HG03175 (cell line): ENCODE measurements at regions not wholly inside any gene's neighbourhood (a gene's known extent, or its start where the extent isn't known, plus 50 kb on each side); places are given as distances from the start of the nearest gene placed in this dataset.
"Not testable (repeated sequence)": the region's sequence is repeated elsewhere in the genome, so short reads cannot be mapped to it uniquely, and the experiment has no call there.

Experiments
- ATAC-seq: cut with Tn5 transposase; IDR thresholded peaks from one replicate; pipeline ENCODE4 v1.9.1; 2021; ENCODE audit warnings: mild to moderate bottlenecking, moderate library complexity; ENCODE audit not compliant: unreplicated experiment

- no peak for ATAC-seq
Measured at GRCh38 chr5:174997688-174998087, 273.3 kb downstream of the MSX2 start.

- no peak for ATAC-seq
Measured at GRCh38 chr5:174996941-174997340, 272.6 kb downstream of the MSX2 start.

- no peak for ATAC-seq
Measured at GRCh38 chr5:174995827-174996226, 271.4 kb downstream of the MSX2 start.

DNA sequence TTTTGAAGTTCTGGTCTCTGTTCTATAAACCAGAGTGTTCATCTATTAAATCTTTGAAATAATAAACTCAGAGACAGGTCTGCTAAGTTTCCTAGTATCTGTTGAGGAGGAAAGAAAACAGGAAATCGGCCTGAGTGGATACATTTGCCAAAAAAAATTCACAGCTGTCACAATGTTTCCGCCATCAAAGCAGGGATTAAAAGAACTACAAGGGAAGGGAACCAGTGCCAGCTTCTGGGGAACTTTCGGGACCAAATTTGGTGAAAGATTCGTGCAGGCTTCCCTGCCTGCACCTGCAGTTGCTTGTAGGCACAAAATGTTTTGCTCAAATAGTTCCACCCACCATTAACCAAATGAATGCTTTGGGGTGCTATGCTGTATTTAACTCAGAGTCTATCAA lies 267.5 kb downstream of the MSX2 start:
- ATAC-seq = no peak

DNA sequence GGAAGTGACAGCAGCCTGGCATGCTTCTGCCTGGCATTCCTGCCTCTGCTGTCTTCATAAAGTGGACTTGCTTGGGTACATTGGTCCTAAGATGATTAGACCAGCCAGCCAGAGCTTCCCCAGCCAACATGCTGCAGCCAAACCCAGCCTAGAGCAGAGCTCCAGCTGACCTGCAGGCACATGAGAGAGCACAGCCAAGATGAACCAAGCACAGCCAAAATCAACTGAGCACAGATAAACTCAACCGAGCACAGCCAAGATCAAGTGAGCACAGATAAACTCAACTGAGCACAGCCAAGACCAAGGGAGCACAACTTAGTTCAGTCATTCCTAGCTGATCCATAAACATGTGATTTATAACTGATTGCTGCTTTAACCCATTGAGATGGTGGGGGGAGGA lies 266.5 kb downstream of the MSX2 start:
- ATAC-seq = no peak

DNA sequence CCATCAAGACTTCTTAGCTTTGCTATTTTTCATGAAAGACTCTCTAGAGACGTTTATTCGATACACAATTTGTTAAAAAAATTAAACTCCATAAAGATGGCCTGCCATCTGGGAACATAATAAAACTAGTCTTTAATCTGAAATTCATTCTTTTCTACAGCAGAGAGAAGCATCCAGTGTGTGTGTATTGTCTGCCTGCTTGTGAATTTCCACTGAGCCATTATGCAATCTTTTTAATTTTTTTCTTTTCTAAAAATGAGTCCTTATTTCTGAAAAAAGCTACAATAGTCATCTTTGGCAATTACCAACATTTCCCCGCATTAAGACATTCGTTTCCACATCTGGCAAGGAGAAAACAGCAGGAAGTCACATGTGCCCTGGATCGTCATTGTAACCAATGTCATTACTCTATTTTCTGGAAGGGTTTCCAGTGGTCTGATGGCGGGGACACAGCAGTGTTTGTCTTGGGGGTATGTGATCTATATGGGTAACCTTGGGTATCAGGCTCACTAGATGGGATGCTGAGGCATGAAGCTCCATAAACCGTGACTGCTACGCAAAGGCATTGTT lies 263.1 kb downstream of the MSX2 start:
- no peak for ATAC-seq

- no peak for ATAC-seq
Measured at GRCh38 chr5:174984863-174985262, 260.5 kb downstream of the MSX2 start.

- no peak for ATAC-seq
Measured at GRCh38 chr5:174982485-174982884, 258.1 kb downstream of the MSX2 start.

GRCh38 chr5:174981416-174981815 lies 257.0 kb downstream of the MSX2 start:
- no peak for ATAC-seq

GRCh38 chr5:174980952-174981351 lies 256.6 kb downstream of the MSX2 start:
- no peak for ATAC-seq

GRCh38 chr5:174972291-174972690 lies 247.9 kb downstream of the MSX2 start:
- ATAC-seq = no peak

GRCh38 chr5:174971210-174971609 lies 246.8 kb downstream of the MSX2 start:
- no peak for ATAC-seq

DNA sequence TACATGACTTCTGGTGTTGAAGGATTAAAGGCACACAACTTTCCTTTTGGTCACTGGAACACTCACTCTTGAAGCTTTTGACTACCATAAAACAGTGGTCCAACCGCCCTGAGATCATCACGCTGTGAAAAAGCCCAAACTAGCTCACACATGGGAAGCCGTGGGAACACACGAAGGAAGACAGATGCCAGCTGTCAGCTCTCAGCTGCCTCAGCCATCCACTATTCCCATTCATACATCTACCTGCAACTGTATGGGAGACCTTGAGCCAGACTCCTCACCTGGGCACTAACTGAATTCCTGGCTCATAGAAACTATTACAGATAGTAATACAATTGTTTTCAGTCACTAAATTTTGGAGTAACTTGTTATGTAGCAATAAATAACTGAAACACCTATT lies 246.1 kb downstream of the MSX2 start:
- no peak for ATAC-seq

- ATAC-seq = no peak
Measured at GRCh38 chr5:174953871-174954270, 229.5 kb downstream of the MSX2 start.

GRCh38 chr5:174951151-174951780 lies 226.9 kb downstream of the MSX2 start:
- ATAC-seq = peak; percentile 66

- ATAC-seq = no peak
Measured at GRCh38 chr5:174947548-174947947, 223.2 kb downstream of the MSX2 start.

DNA sequence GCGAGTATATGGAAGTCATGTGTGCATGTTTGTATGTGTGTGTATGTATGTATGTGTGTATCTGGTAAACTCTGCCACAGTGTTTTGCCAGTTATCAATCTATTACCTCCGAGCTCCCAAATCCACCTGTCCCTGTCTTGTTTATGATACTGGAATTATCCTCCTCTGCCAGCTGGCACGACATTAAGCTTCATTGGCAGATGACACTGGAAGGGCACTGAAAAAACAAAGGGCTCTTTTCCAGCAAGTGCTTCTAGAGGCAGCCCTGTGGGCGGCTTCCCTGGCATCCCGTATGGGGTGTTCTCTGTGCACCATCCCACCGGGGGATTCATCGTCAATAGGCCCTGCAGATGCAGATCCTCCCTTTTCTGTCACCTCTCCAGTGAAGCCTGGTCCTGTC lies 221.5 kb downstream of the MSX2 start:
- no peak for ATAC-seq

DNA sequence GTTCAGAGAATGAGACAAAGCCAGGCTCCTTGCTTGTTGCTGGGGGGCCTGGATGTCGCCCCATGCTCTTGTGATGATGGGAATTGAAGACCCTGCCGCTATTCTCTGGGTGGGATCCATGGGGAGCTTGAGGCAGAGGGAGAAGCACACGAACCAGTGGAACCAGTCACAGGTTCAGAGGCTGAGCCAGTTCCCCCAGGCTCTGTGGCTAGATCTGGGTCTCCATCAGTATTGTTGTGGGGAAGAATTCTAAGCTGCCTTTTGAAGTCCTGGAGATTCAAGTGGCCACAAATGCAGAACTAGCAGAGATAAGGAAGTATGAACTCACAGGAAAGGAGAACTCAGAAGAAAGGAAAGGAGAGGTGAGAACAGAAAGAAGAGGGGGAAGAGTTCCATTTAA lies 219.4 kb downstream of the MSX2 start:
- no peak for ATAC-seq

DNA sequence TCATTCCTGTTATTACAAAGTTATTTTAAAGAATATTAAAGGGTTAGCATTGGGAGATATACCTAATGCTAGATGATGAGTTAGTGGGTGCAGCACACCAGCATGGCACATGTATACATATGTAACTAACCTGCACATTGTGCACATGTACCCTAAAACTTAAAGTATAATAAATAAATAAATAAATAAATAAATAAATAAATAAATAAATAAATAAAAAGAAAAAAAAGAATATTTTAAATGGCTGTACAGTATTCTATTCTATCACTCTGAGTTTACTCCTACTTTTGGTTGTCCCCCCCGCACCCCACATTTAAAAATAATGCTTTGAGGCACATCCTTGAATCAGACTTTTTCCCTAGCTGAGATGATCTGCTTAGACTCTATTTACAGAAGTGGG lies 218.6 kb downstream of the MSX2 start:
- ATAC-seq = not testable (repeated sequence)

- no peak for ATAC-seq
Measured at GRCh38 chr5:174937201-174938123, 213.1 kb downstream of the MSX2 start.

DNA sequence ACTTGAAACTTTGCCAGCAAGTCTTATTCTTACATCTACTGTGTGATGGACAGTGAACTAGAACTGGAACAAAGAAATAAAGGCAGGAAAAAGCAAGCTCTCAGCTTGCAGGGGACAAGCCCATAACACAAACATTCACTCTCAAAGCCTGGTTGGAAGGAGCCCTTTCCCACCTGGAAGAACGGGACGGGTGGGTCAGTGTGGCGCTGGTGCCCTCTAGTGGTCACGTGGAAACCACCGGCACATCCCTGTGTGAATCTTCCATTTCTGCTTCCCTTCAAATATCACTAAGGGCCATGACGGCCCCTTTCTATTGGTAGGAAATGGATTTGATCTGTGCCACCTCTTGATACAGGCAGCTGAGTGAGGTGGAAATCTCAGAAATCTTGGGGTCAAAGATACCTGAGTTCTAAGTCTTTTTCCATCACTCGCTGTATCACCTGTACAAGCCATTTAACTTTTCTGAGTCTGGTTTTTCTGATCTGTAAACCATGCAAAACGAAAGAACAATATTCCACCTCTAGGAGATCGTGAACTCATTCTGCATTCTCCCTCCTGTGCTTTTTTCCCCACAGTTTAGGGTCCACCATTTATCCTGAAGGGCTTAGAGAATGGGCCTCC lies 211.6 kb downstream of the MSX2 start:
- ATAC-seq = no peak

DNA sequence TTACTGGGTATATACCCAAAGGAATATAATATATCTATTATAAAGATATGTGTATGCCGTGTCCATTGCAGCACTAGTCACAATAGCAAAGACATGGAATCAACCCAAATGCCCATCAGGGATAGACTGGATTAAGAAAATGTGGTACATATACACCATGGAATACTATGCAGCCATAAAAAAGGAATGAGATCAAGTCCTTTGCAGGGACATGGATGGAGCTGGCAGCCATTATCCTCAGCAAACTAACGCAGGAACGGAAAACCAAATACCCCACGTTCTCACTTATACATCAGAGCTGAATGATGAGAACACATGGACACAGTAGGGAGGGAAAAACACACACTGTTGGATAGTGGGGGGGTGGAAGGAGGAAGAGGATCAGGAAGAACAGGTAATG lies 206.7 kb downstream of the MSX2 start:
- ATAC-seq = not testable (repeated sequence)
